ENCODE measurements at regions not wholly inside any gene's neighbourhood (a gene's known extent, or its start where the extent isn't known, plus 50 kb on each side); places are given as distances from the start of the nearest gene placed in this dataset.

- no peak for TF ChIP-seq CTCF (conservative IDR thresholded peaks at IDR 0.05)
- TF ChIP-seq EZH2 (IDR thresholded peaks at IDR 0.05; ENCODE audit: low read depth), result no peak
Observed at GRCh38 chr4:125115941-125116340, 198.8 kb upstream of the FAT4 start.
